Left lung (tissue), 4 donors: ENCODE measurements at regions not wholly inside any gene's neighbourhood (a gene's known extent, or its start where the extent isn't known, plus 50 kb on each side); places are given as distances from the start of the nearest gene placed in this dataset.
"Not testable (repeated sequence)": the region's sequence is repeated elsewhere in the genome, so short reads cannot be mapped to it uniquely, and the experiment has no call there.

Experiments
- ATAC-seq: fragments of 200-7000 bp; cut with Tn5 transposase; one replicate; pipeline ENCODE4 v1.9.1; 2020; ENCODE audit warnings: moderate library complexity
- DNase-seq, 4 donors: peaks; one replicate each; pipeline ENCODE4 v3.0.0-alpha.2; 2013 to 2020
- H3K27ac ChIP-seq, 2 donors: fragments of 200-600 bp; sonication (generic) in 1 of 2; one replicate each; pipeline versions ENCODE4 v1.5.0 to v1.8.0; 2020 to 2021
- H3K27me3 ChIP-seq, 2 donors: fragments of 200-600 bp; sonication (generic) in 1 of 2; one replicate each; pipeline versions ENCODE4 v1.5.0 to v1.8.0; 2020 to 2021
- H3K36me3 ChIP-seq, 2 donors: fragments of 200-600 bp; sonication (generic) in 1 of 2; one replicate each; pipeline versions ENCODE4 v1.5.0 to v1.8.0; 2020 to 2021
- H3K4me1 ChIP-seq, 2 donors: fragments of 200-600 bp; one replicate each; pipeline ENCODE4 v1.8.0; 2021
- H3K4me3 ChIP-seq, 2 donors: fragments of 200-600 bp; sonication (generic) in 1 of 2; one replicate each; pipeline versions ENCODE4 v1.5.0 to v1.8.0; 2020 to 2021; ENCODE audit warnings: mild to moderate bottlenecking in 1 of 2
- H3K9me3 ChIP-seq, 2 donors: fragments of 200-600 bp; sonication (generic) in 1 of 2; one replicate each; pipeline versions ENCODE4 v1.5.0 to v1.8.0; 2020 to 2021
- intact Hi-C, 2 donors: fragments of 100-400 bp; cut with DNase I; formaldehyde crosslinking; loops; one replicate each; pipeline versions ENCODE4 v1.11.2 to v1.14.2; 2022
- TF ChIP-seq, protein P1 (sequence below), 2 donors: fragments of 200-600 bp; sonication (generic) in 1 of 2; IDR thresholded peaks; one replicate each; pipeline versions ENCODE4 v1.5.0 to v1.8.0; 2021; ENCODE audit warnings: antibody characterized with exemption in 2 of 2
- donor health status: DM: no; HTN: yes; CAD: no.
- donor health status: DM: no; HTN: no; CAD: no.

DNA sequence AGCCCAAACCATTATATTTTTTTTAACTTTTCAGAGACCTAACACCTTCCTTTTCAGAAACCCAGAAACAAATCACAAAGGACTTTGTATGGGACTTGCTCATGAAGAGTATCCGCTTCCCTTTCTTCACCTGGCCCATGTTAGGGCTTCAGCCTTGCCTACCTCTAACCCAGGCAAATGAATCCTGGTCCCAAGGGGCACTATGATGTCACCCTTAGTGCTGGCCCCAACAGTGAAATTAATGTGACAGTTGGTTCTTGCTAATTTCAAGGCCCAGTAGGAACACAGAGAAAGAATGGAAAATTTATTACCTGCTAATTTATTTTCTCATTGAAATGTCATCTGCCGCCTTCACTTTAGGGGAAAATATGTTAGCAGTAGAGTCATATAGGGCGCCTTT, 179.8 kb upstream of the NRXN3 start:
- DNase-seq (no peak), ATAC-seq (no peak)
- no peaks in the 10 kb centered on the region for H3K36me3 ChIP-seq
- H3K4me1 ChIP-seq: peaks cover 0 to 3% of the 10 kb centered on the region in 2 donors
- TF ChIP-seq, protein P1, sequence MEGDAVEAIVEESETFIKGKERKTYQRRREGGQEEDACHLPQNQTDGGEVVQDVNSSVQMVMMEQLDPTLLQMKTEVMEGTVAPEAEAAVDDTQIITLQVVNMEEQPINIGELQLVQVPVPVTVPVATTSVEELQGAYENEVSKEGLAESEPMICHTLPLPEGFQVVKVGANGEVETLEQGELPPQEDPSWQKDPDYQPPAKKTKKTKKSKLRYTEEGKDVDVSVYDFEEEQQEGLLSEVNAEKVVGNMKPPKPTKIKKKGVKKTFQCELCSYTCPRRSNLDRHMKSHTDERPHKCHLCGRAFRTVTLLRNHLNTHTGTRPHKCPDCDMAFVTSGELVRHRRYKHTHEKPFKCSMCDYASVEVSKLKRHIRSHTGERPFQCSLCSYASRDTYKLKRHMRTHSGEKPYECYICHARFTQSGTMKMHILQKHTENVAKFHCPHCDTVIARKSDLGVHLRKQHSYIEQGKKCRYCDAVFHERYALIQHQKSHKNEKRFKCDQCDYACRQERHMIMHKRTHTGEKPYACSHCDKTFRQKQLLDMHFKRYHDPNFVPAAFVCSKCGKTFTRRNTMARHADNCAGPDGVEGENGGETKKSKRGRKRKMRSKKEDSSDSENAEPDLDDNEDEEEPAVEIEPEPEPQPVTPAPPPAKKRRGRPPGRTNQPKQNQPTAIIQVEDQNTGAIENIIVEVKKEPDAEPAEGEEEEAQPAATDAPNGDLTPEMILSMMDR (IDR thresholded peaks at IDR 0.05): no peak
- no peaks in the 10 kb centered on the region for H3K27me3 ChIP-seq
- no peaks in the 10 kb centered on the region for H3K9me3 ChIP-seq
- no peak overlapping the region for H3K4me3 ChIP-seq
- no peak overlapping the region for H3K27ac ChIP-seq
- intact Hi-C loops: no loop called here

GRCh38 chr14:77991128-77991772, 178.9 kb upstream of the NRXN3 start:
- intact Hi-C loops: no loop called here
- TF ChIP-seq, protein P1 (IDR thresholded peaks at IDR 0.05): no peak
- no peaks in the 10 kb centered on the region for H3K27me3 ChIP-seq
- no peak overlapping the region for H3K4me3 ChIP-seq
- no peaks in the 10 kb centered on the region for H3K36me3 ChIP-seq
- H3K9me3 ChIP-seq: no peaks in the 10 kb centered on the region
- H3K27ac ChIP-seq: no peak overlapping the region
- ATAC-seq (no peak), DNase-seq (no peak)
- H3K4me1 ChIP-seq: peaks cover 0 to 3% of the 10 kb centered on the region in 2 donors

DNA sequence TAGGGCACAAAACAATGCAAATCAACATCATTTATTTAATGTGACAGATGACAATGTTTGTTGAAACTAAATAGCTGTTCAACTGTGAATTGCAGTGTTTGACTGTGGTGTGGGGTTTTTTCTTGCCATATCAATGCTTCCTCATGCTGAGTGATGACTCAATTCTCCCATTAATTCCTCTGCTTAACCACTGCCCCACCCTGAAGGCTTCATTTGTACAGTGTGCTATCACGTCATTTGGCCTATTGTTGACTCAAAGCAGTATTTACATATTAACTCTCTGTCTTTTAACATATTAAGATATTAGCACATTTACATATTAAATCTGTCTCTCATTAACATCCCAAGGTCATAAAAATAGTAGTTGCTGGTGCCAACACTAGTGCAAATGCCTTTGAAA, 164.8 kb upstream of the NRXN3 start:
- intact Hi-C loops: no loop called here
- Histone ChIP-seq H3K9me3 (peaks cover 0 to 23% of the 10 kb centered on the region in 2 donors), H3K4me3 (no peak overlapping the region), H3K27ac (no peak overlapping the region), H3K27me3 (no peaks in the 10 kb centered on the region), H3K36me3 (no peaks in the 10 kb centered on the region), H3K4me1 (no peaks in the 10 kb centered on the region)
- ATAC-seq: peak; percentile 69
- TF ChIP-seq, protein P1 (IDR thresholded peaks at IDR 0.05): no peak
- DNase-seq: no peak

- intact Hi-C loops: no loop called here
- Histone ChIP-seq H3K27me3 (no peaks in the 10 kb centered on the region), H3K4me3 (no peak overlapping the region), H3K36me3 (no peaks in the 10 kb centered on the region), H3K9me3 (peaks cover 0 to 7% of the 10 kb centered on the region in 2 donors), H3K27ac (no peak overlapping the region), H3K4me1 (no peaks in the 10 kb centered on the region)
- TF ChIP-seq, protein P1 (IDR thresholded peaks at IDR 0.05): no peak
- ATAC-seq: no peak
- DNase-seq: no peak
Observed at GRCh38 chr14:78007160-78007559, 163.0 kb upstream of the NRXN3 start.

- TF ChIP-seq, protein P1 (IDR thresholded peaks at IDR 0.05): no peak
- H3K27me3 ChIP-seq: no peaks in the 10 kb centered on the region
- no peak for DNase-seq
- no peaks in the 10 kb centered on the region for H3K36me3 ChIP-seq
- no peak overlapping the region for H3K27ac ChIP-seq
- H3K9me3 ChIP-seq: no peaks in the 10 kb centered on the region
- intact Hi-C loops: no loop called here
- H3K4me1 ChIP-seq: no peaks in the 10 kb centered on the region
- peak; percentile 26 for ATAC-seq
- H3K4me3 ChIP-seq: no peak overlapping the region
Observed at GRCh38 chr14:78010688-78011087, 159.5 kb upstream of the NRXN3 start.

DNA sequence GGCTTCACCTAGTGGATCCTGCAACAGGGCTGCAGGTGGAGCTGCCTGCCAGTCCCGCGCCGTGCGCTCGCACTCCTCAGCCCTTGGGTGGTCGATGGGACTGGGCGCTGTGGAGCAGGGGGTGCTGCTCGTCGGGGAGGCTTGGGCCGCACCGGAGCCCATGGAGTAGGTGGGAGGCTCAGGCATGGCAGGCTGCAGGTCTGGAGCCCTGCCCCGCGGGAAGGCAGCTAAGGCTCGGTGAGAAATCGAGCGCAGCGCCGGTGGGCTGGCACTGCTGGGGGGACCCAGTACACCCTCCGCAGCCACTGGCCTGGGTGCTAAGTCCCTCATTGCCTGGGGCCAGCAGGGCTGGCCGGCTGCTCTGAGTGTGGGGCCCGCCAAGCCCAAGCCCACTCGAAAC, 156.3 kb upstream of the NRXN3 start:
- H3K27ac ChIP-seq, H3K36me3 ChIP-seq, H3K9me3 ChIP-seq, H3K27me3 ChIP-seq, H3K4me3 ChIP-seq, intact Hi-C loops, H3K4me1 ChIP-seq, ATAC-seq: not testable (repeated sequence)
- peak in 1 of 4 donors; percentile 63 for DNase-seq
